ENCODE measurements at regions not wholly inside any gene's neighbourhood (a gene's known extent, or its start where the extent isn't known, plus 50 kb on each side); places are given as distances from the start of the nearest gene placed in this dataset.

- intact Hi-C loops (cut with DNase I), result no loop called here
- H3K4me1 ChIP-seq, result peaks cover 0 to 15% (median 13%) of the 10 kb centered on the region in 4 donors
- peaks cover 32 to 89% (median 54%) of the 10 kb centered on the region in 3 donors for H3K27me3 ChIP-seq
- H3K36me3 ChIP-seq, result no peaks in the 10 kb centered on the region
- H3K4me3 ChIP-seq, result no peak overlapping the region
- WGBS, 2 donors, result 71 to 82% methylated on average over 1 of the region's 1 CpG
- DNase-seq, result no peak
- peaks cover 0 to 3% (median 0%) of the 10 kb centered on the region in 4 donors for H3K9me3 ChIP-seq
- no peak for TF ChIP-seq POLR2A (IDR thresholded peaks at IDR 0.05)
- no peak for TF ChIP-seq POLR2AphosphoS5 (IDR thresholded peaks at IDR 0.05)
- no peak overlapping the region for H3K27ac ChIP-seq
Observed at GRCh38 chr5:42989190-42989589, 50.9 kb downstream of the ANXA2R start.

- Histone ChIP-seq H3K4me3 (no peak overlapping the region), H3K9me3 (peaks cover 0 to 3% (median 0%) of the 10 kb centered on the region in 4 donors), H3K27ac (no peak overlapping the region), H3K27me3 (peaks cover 26 to 89% (median 47%) of the 10 kb centered on the region in 3 donors), H3K36me3 (no peaks in the 10 kb centered on the region), H3K4me1 (peaks cover 0 to 15% (median 13%) of the 10 kb centered on the region in 4 donors)
- 94 to 96% methylated on average over 2 of the region's 2 CpGs for WGBS, 2 donors
- TF ChIP-seq CTCF (IDR thresholded peaks at IDR 0.05) (no peak), POLR2AphosphoS5 (IDR thresholded peaks at IDR 0.05) (no peak), EP300 (IDR thresholded peaks at IDR 0.05) (no peak), POLR2A (IDR thresholded peaks at IDR 0.05) (no peak)
- intact Hi-C loops (cut with DNase I), result no loop called here
- no peak for DNase-seq
Observed at GRCh38 chr5:42988568-42988967, 51.6 kb downstream of the ANXA2R start.

- Histone ChIP-seq H3K36me3 (no peaks in the 10 kb centered on the region), H3K27ac (no peak overlapping the region), H3K4me1 (no peaks in the 10 kb centered on the region), H3K27me3 (peaks cover 0 to 73% (median 30%) of the 10 kb centered on the region in 3 donors), H3K9me3 (no peaks in the 10 kb centered on the region), H3K4me3 (no peak overlapping the region)
- TF ChIP-seq EP300 (IDR thresholded peaks at IDR 0.05) (no peak), POLR2AphosphoS5 (IDR thresholded peaks at IDR 0.05) (no peak), CTCF (IDR thresholded peaks at IDR 0.05) (no peak), POLR2A (IDR thresholded peaks at IDR 0.05) (no peak)
- no peak for DNase-seq
- 80 to 81% methylated on average over 2 of the region's 2 CpGs for WGBS, 2 donors
- intact Hi-C loops (cut with DNase I), result no loop called here
Observed at GRCh38 chr5:42985129-42986037, 54.7 kb downstream of the ANXA2R start.

- peaks cover 0 to 62% (median 21%) of the 10 kb centered on the region in 3 donors for H3K27me3 ChIP-seq
Observed at GRCh38 chr5:42984307-42984706, 55.8 kb downstream of the ANXA2R start.

More at GRCh38 chr5:42984307-42984706, 55.8 kb downstream of the ANXA2R start:
- Histone ChIP-seq H3K4me1 (no peaks in the 10 kb centered on the region), H3K4me3 (no peak overlapping the region), H3K27ac (no peak overlapping the region), H3K9me3 (no peaks in the 10 kb centered on the region), H3K36me3 (no peaks in the 10 kb centered on the region)
- intact Hi-C loops (cut with DNase I), result no loop called here
- TF ChIP-seq POLR2A (IDR thresholded peaks at IDR 0.05), result no peak
- no peak for TF ChIP-seq POLR2AphosphoS5 (IDR thresholded peaks at IDR 0.05)
- TF ChIP-seq CTCF (IDR thresholded peaks at IDR 0.05), result no peak
- TF ChIP-seq EP300 (IDR thresholded peaks at IDR 0.05), result no peak
- no peak for DNase-seq
